WTC11 (cell line): ENCODE measurements at regions not wholly inside any gene's neighbourhood (a gene's known extent, or its start where the extent isn't known, plus 50 kb on each side); places are given as distances from the start of the nearest gene placed in this dataset.

Experiments
- FOXJ3 ChIP-seq: sonication (generic); formaldehyde crosslinking; IDR thresholded peaks from 2 replicates; pipeline ENCODE4 v1.9.0; 2021; ENCODE audit warnings: missing genetic modification reagents, mild to moderate bottlenecking, borderline replicate concordance
- TEAD4 ChIP-seq: sonication (generic); formaldehyde crosslinking; IDR thresholded peaks from 2 replicates; pipeline ENCODE4 v1.8.0; 2022; ENCODE audit warnings: mild to moderate bottlenecking, missing genetic modification reagents
- TF ChIP-seq, protein P1 (sequence below): sonication (generic); formaldehyde crosslinking; IDR thresholded peaks from 2 replicates; pipeline ENCODE4 v1.8.1; 2023; ENCODE audit warnings: mild to moderate bottlenecking, missing genetic modification reagents, borderline replicate concordance
- TF ChIP-seq, protein P2 (sequence below): sonication (generic); formaldehyde crosslinking; conservative IDR thresholded peaks from 2 replicates; pipeline ENCODE4 v1.8.1; 2023; ENCODE audit warnings: mild to moderate bottlenecking, low read depth, missing genetic modification reagents, moderate library complexity

DNA sequence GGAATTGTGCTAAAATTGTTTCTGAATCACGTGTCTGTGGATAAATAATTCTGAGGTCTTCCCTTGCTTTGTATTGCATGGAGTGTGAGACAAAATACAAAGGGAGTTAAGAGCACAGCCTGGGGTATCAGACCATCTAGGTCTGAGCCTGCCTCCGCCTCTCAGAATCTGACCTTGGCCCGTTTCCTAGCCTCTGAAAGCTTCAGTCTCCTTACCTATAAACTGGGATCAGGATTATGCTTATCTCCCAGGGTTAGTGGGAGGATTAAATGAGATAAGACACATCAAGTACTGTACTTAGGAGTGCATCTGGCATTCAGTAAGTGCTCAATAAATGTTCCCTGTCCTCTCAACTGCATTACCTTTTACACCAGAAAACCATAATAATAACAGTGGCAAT, 140.6 kb upstream of the TENM3 start:
- no peak for TF ChIP-seq TEAD4 (CRISPR knock-in tag)
- TF ChIP-seq, protein P1, sequence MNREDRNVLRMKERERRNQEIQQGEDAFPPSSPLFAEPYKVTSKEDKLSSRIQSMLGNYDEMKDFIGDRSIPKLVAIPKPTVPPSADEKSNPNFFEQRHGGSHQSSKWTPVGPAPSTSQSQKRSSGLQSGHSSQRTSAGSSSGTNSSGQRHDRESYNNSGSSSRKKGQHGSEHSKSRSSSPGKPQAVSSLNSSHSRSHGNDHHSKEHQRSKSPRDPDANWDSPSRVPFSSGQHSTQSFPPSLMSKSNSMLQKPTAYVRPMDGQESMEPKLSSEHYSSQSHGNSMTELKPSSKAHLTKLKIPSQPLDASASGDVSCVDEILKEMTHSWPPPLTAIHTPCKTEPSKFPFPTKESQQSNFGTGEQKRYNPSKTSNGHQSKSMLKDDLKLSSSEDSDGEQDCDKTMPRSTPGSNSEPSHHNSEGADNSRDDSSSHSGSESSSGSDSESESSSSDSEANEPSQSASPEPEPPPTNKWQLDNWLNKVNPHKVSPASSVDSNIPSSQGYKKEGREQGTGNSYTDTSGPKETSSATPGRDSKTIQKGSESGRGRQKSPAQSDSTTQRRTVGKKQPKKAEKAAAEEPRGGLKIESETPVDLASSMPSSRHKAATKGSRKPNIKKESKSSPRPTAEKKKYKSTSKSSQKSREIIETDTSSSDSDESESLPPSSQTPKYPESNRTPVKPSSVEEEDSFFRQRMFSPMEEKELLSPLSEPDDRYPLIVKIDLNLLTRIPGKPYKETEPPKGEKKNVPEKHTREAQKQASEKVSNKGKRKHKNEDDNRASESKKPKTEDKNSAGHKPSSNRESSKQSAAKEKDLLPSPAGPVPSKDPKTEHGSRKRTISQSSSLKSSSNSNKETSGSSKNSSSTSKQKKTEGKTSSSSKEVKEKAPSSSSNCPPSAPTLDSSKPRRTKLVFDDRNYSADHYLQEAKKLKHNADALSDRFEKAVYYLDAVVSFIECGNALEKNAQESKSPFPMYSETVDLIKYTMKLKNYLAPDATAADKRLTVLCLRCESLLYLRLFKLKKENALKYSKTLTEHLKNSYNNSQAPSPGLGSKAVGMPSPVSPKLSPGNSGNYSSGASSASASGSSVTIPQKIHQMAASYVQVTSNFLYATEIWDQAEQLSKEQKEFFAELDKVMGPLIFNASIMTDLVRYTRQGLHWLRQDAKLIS: no peak
- TF ChIP-seq, protein P2, sequence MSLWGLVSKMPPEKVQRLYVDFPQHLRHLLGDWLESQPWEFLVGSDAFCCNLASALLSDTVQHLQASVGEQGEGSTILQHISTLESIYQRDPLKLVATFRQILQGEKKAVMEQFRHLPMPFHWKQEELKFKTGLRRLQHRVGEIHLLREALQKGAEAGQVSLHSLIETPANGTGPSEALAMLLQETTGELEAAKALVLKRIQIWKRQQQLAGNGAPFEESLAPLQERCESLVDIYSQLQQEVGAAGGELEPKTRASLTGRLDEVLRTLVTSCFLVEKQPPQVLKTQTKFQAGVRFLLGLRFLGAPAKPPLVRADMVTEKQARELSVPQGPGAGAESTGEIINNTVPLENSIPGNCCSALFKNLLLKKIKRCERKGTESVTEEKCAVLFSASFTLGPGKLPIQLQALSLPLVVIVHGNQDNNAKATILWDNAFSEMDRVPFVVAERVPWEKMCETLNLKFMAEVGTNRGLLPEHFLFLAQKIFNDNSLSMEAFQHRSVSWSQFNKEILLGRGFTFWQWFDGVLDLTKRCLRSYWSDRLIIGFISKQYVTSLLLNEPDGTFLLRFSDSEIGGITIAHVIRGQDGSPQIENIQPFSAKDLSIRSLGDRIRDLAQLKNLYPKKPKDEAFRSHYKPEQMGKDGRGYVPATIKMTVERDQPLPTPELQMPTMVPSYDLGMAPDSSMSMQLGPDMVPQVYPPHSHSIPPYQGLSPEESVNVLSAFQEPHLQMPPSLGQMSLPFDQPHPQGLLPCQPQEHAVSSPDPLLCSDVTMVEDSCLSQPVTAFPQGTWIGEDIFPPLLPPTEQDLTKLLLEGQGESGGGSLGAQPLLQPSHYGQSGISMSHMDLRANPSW (CRISPR knock-in tag): no peak
- TF ChIP-seq FOXJ3 (CRISPR knock-in tag): no peak
